ENCODE measurements at regions not wholly inside any gene's neighbourhood (a gene's known extent, or its start where the extent isn't known, plus 50 kb on each side); places are given as distances from the start of the nearest gene placed in this dataset.

DNA sequence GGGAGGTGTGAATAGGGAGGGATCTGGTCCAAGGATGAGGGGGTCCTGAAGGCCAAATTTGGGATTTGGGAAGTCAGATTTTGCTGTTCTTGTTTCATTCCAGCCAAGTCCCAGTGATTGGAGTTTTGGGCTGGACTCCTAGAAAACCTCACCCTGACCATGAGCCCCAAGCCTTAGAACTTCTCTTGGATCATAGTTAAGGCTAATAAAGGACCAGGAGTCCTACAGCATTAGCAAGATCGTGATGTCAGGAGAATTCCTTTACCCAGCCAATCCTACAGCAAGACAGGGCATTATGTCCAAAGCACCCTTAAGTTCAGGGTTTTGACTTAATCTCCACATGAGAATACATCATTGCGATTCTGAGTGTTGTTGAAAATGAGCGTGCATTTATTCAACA, 85.0 kb downstream of the SOX9 start:
- no peak for DNase-seq (ENCODE audit: low read depth)
- H3K4me3 ChIP-seq (ENCODE audit: low read depth, low read length): no peak overlapping the region
- TF ChIP-seq, protein P1, sequence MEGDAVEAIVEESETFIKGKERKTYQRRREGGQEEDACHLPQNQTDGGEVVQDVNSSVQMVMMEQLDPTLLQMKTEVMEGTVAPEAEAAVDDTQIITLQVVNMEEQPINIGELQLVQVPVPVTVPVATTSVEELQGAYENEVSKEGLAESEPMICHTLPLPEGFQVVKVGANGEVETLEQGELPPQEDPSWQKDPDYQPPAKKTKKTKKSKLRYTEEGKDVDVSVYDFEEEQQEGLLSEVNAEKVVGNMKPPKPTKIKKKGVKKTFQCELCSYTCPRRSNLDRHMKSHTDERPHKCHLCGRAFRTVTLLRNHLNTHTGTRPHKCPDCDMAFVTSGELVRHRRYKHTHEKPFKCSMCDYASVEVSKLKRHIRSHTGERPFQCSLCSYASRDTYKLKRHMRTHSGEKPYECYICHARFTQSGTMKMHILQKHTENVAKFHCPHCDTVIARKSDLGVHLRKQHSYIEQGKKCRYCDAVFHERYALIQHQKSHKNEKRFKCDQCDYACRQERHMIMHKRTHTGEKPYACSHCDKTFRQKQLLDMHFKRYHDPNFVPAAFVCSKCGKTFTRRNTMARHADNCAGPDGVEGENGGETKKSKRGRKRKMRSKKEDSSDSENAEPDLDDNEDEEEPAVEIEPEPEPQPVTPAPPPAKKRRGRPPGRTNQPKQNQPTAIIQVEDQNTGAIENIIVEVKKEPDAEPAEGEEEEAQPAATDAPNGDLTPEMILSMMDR (IDR thresholded peaks at IDR 0.05; ENCODE audit: control insufficient read depth, extremely low read depth, insufficient read depth): no peak

GRCh38 chr17:72206376-72206775, 85.6 kb downstream of the SOX9 start:
- no peak overlapping the region for H3K4me3 ChIP-seq (ENCODE audit: low read depth, low read length)
- no peak for DNase-seq (ENCODE audit: low read depth)
- TF ChIP-seq, protein P1 (IDR thresholded peaks at IDR 0.05; ENCODE audit: control insufficient read depth, extremely low read depth, insufficient read depth): no peak

DNA sequence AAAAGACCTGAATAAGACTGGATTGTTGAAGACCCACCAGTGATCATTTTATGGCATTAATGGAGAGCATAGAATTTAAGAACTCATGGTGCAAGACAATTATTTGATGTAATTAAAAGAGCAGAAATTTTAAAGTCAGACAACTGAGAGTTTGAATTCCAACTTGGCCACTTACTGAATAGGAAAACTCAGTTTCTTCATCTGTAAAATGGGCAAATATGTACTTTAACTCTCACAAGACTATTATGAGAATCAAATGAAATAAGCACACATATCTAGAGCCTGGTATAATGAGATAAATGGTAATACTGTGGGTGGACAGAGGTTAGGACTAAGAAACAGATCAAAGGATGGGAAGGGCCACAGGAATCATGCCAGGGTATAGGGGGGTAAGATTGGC, 88.0 kb downstream of the SOX9 start:
- no peak overlapping the region for H3K4me3 ChIP-seq (ENCODE audit: low read depth, low read length)
- TF ChIP-seq, protein P1 (IDR thresholded peaks at IDR 0.05; ENCODE audit: control insufficient read depth, extremely low read depth, insufficient read depth): no peak
- no peak for DNase-seq (ENCODE audit: low read depth)

GRCh38 chr17:72212041-72212440, 91.2 kb downstream of the SOX9 start:
- no peak for DNase-seq (ENCODE audit: low read depth)
- TF ChIP-seq, protein P1 (IDR thresholded peaks at IDR 0.05; ENCODE audit: control insufficient read depth, extremely low read depth, insufficient read depth): no peak
- H3K4me3 ChIP-seq (ENCODE audit: low read depth, low read length): no peak overlapping the region

GRCh38 chr17:72215490-72215889, 94.7 kb downstream of the SOX9 start:
- TF ChIP-seq, protein P1 (IDR thresholded peaks at IDR 0.05; ENCODE audit: control insufficient read depth, extremely low read depth, insufficient read depth): no peak
- DNase-seq (ENCODE audit: low read depth): no peak
- no peak overlapping the region for H3K4me3 ChIP-seq (ENCODE audit: low read depth, low read length)

- H3K4me3 ChIP-seq (ENCODE audit: low read depth, low read length): no peak overlapping the region
- TF ChIP-seq, protein P1 (IDR thresholded peaks at IDR 0.05; ENCODE audit: control insufficient read depth, extremely low read depth, insufficient read depth): no peak
- no peak for DNase-seq (ENCODE audit: low read depth)
Measured at GRCh38 chr17:72215928-72216327, 95.1 kb downstream of the SOX9 start.

DNA sequence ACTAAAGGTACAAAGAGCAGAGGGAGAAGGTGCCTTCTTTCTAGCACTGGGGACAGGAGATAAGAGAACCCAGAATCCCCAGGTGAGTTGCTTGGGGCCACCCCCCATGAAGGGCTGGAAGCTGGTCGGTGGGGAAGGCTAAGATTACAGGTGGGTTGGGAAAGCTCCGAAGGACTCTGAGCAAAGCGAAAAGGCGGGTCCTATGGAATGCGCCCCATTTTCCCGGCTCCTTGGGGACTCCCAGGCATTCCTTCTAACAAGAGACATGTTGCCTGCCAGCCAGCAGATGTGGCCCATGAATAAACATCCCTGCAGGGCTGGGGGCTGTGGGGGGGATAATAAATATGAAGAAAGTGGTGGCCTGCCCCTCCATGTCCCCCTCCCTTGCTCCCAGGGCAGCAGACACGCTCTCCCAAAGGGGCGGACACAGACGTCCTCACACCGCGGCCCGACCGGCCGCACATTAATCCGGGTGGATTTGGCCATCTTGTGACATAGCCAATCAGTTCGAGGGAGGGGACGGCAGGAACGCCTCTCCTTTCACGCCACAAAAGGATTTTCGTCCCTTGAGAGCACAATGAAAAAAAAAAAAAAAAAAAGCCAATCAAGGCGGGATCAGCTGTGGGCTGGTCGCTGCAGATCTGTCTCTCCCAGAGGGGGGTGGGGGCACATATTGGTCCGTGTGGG, 98.5 kb downstream of the SOX9 start:
- TF ChIP-seq, protein P1 (IDR thresholded peaks at IDR 0.05; ENCODE audit: control insufficient read depth, extremely low read depth, insufficient read depth): no peak
- no peak for DNase-seq (ENCODE audit: low read depth)
- no peak overlapping the region for H3K4me3 ChIP-seq (ENCODE audit: low read depth, low read length)

All from LNCaP clone FGC (cell line).